ENCODE measurements at regions not wholly inside any gene's neighbourhood (a gene's known extent, or its start where the extent isn't known, plus 50 kb on each side); places are given as distances from the start of the nearest gene placed in this dataset.

- Histone ChIP-seq H3K9ac (ENCODE audit: insufficient read depth, low read depth, low read length) (no peak overlapping the region), H3K27ac (ENCODE audit: extremely low read length, insufficient read depth, low read length) (no peak overlapping the region), H3K4me1 (ENCODE audit: insufficient read depth, low read length) (peaks cover 62% of the 10 kb centered on the region), H3K9me3 (ENCODE audit: low read length) (no peaks in the 10 kb centered on the region), H3K4me3 (replicated peaks in 1 of 3; ENCODE audit: insufficient read depth in 1 of 3, low read depth in 2 of 3, low read length in 3 of 3) (no peak overlapping the region), H3K27me3 (ENCODE audit: control insufficient read depth in 1 of 2, insufficient read depth in 2 of 2, low read length in 2 of 2) (no peaks in the 10 kb centered on the region), H3K79me2 (ENCODE audit: insufficient read depth, low read length) (no peaks in the 10 kb centered on the region), H3K4me2 (ENCODE audit: low read depth, low read length) (no peak overlapping the region), H2AFZ (ENCODE audit: low read length) (no peak overlapping the region), H3K36me3 (replicated peaks in 1 of 2; ENCODE audit: control insufficient read depth in 1 of 2, insufficient read depth in 2 of 2, low read length in 2 of 2) (no peaks in the 10 kb centered on the region), H4K20me1 (ENCODE audit: insufficient read depth, low read length) (no peaks in the 10 kb centered on the region)
- in situ Hi-C loops (cut with HindIII; ENCODE audit: extremely low pct_ligation_motif_present, low pct_unique_long_range_greater_than_20kb) = no loop called here
- no peak for FAIRE-seq
- DNase-seq (ENCODE audit: low spot score) = no peak
- intact Hi-C loops (cut with micrococcal nuclease; ENCODE audit: unreplicated experiment) = no loop called here
- no TSS peak for BruUV-seq (replicated peaks)
- ChIA-PET POLR2A (interaction anchor here (1.3 kb wide), 1 partner anchor 35 kb away, joined by 3 read pairs; no protein-coding TSS in a partner anchor), CTCF (ENCODE audit: low intra/inter-chr PET ratio, low total read pairs) (no interaction called here)
- 94% methylated on average over 1 of the region's 1 CpG for WGBS (ENCODE audit: low lambda C conversion rate)
- TF ChIP-seq KLF12 (CRISPR knock-in tag; IDR thresholded peaks at IDR 0.05; ENCODE audit: borderline replicate concordance) (no peak), AGO2 (optimal IDR thresholded peaks at IDR 0.05; ENCODE audit: low read depth, low read length) (no peak), PAX8 (CRISPR knock-in tag; IDR thresholded peaks at IDR 0.05; ENCODE audit: borderline replicate concordance) (no peak), SRSF9 (IDR thresholded peaks at IDR 0.05; ENCODE audit: borderline replicate concordance, insufficient read depth, low read depth, low read length, poor library complexity, severe bottlenecking) (no peak), SNAI1 (CRISPR knock-in tag; IDR thresholded peaks at IDR 0.05; ENCODE audit: borderline replicate concordance) (no peak), ZNF350 (CRISPR knock-in tag; IDR thresholded peaks at IDR 0.05; ENCODE audit: borderline replicate concordance, low read depth) (no peak), ZBTB10 (CRISPR knock-in tag; IDR thresholded peaks at IDR 0.05; ENCODE audit: borderline replicate concordance) (no peak), ATAD3A (CRISPR knock-in tag; IDR thresholded peaks at IDR 0.05) (no peak), EHMT2 (IDR thresholded peaks at IDR 0.05; ENCODE audit: borderline replicate concordance, low read depth, low read length) (no peak), E2F2 (CRISPR knock-in tag; IDR thresholded peaks at IDR 0.05; ENCODE audit: borderline replicate concordance) (no peak), ZNF780A (CRISPR knock-in tag; IDR thresholded peaks at IDR 0.05) (no peak), TEAD2 (CRISPR knock-in tag; IDR thresholded peaks at IDR 0.05) (no peak), ZBTB7A (CRISPR knock-in tag; IDR thresholded peaks at IDR 0.05) (no peak), ZSCAN12 (CRISPR knock-in tag; IDR thresholded peaks at IDR 0.05) (no peak)
- ATAC-seq = no peak
Measured at GRCh38 chr5:135228222-135228621, 170.8 kb downstream of the MACROH2A1 start.

Data from HepG2 (cell line).